Karpas-422 (cell line): ENCODE measurements at regions not wholly inside any gene's neighbourhood (a gene's known extent, or its start where the extent isn't known, plus 50 kb on each side); places are given as distances from the start of the nearest gene placed in this dataset.
"Not testable (repeated sequence)": the region's sequence is repeated elsewhere in the genome, so short reads cannot be mapped to it uniquely, and the experiment has no call there.

ENCODE experiments used
- DNase-seq: peaks from one replicate; pipeline ENCODE4 v3.0.0-alpha.2; 2015
- H2AFZ ChIP-seq: fragments of 200-600 bp; sonication (generic); 2 replicates; pipeline ENCODE4 v1.6.1; 2014; ENCODE audit warnings: antibody characterized with exemption, low read length, mixed read lengths
- H3K27ac ChIP-seq: fragments of 200-600 bp; sonication (generic); 2 replicates; pipeline ENCODE4 v1.5.1; 2014; ENCODE audit warnings: mild to moderate bottlenecking, low read length, moderate library complexity
- H3K27me3 ChIP-seq: fragments of 200-600 bp; sonication (generic); 2 replicates; pipeline ENCODE4 v1.6.1; 2014; ENCODE audit warnings: low read length, mixed read lengths
- H3K36me3 ChIP-seq: fragments of 200-600 bp; sonication (generic); 2 replicates; pipeline ENCODE4 v1.6.1; 2014; ENCODE audit warnings: low read length, mixed read lengths; ENCODE audit not compliant: insufficient read depth
- H3K4me1 ChIP-seq: fragments of 200-600 bp; sonication (generic); 2 replicates; pipeline ENCODE4 v1.6.1; 2014; ENCODE audit warnings: mild to moderate bottlenecking, low read length, mixed read lengths
- H3K4me2 ChIP-seq: fragments of 200-600 bp; sonication (generic); 2 replicates; pipeline ENCODE4 v1.6.1; 2014; ENCODE audit warnings: low read length, low read depth, mild to moderate bottlenecking; ENCODE audit not compliant: poor library complexity, severe bottlenecking
- H3K4me3 ChIP-seq: fragments of 200-600 bp; sonication (generic); 2 replicates; pipeline ENCODE4 v1.5.1; 2014; ENCODE audit warnings: mild to moderate bottlenecking, antibody characterized with exemption, low read length, mixed read lengths
- H3K79me2 ChIP-seq: fragments of 200-600 bp; sonication (generic); 2 replicates; pipeline ENCODE4 v1.6.1; 2014; ENCODE audit warnings: mild to moderate bottlenecking, low read length, mixed read lengths
- H3K9ac ChIP-seq: fragments of 200-600 bp; sonication (generic); 2 replicates; pipeline ENCODE4 v1.6.0; 2014; ENCODE audit warnings: low read length
- H3K9me2 ChIP-seq: fragments of 200-600 bp; sonication (generic), shearing (Covaris generic); replicated peaks from 2 replicates; pipeline ENCODE4 v1.6.0; 2014; ENCODE audit warnings: mild to moderate bottlenecking, low read length, moderate library complexity; ENCODE audit not compliant: insufficient read depth
- H3K9me3 ChIP-seq: fragments of 300-700, 200-600 bp; sonication (generic); 2 replicates; pipeline ENCODE4 v1.6.1; 2014; ENCODE audit warnings: low read length, mixed read lengths
- H4K20me1 ChIP-seq: fragments of 200-600 bp; sonication (generic); 2 replicates; pipeline ENCODE4 v1.6.1; 2014; ENCODE audit warnings: mild to moderate bottlenecking, antibody characterized with exemption, low read length, low read depth; ENCODE audit not compliant: insufficient read depth

- no peaks in the 10 kb centered on the region for H3K27me3 ChIP-seq
- H3K4me1 ChIP-seq: no peaks in the 10 kb centered on the region
- H3K27ac ChIP-seq: no peak overlapping the region
- no peaks in the 10 kb centered on the region for H3K9me3 ChIP-seq
- no peak overlapping the region for H2AFZ ChIP-seq
- no peaks in the 10 kb centered on the region for H3K9me2 ChIP-seq
- H3K79me2 ChIP-seq: no peaks in the 10 kb centered on the region
- H3K4me3 ChIP-seq: no peak overlapping the region
- DNase-seq: no peak
- no peaks in the 10 kb centered on the region for H3K36me3 ChIP-seq
- no peaks in the 10 kb centered on the region for H4K20me1 ChIP-seq
- no peak overlapping the region for H3K9ac ChIP-seq
- no peak overlapping the region for H3K4me2 ChIP-seq
These were observed 182.7 kb upstream of the NR4A3 start for GRCh38 chr9:99638971-99639370.

- DNase-seq: no peak
- H3K4me1 ChIP-seq: no peaks in the 10 kb centered on the region
- H3K4me2 ChIP-seq: no peak overlapping the region
- no peaks in the 10 kb centered on the region for H4K20me1 ChIP-seq
- no peaks in the 10 kb centered on the region for H3K79me2 ChIP-seq
- H3K9me2 ChIP-seq: no peaks in the 10 kb centered on the region
- no peak overlapping the region for H3K4me3 ChIP-seq
- no peak overlapping the region for H3K27ac ChIP-seq
- H2AFZ ChIP-seq: no peak overlapping the region
- no peaks in the 10 kb centered on the region for H3K27me3 ChIP-seq
- H3K36me3 ChIP-seq: no peaks in the 10 kb centered on the region
- no peaks in the 10 kb centered on the region for H3K9me3 ChIP-seq
- H3K9ac ChIP-seq: no peak overlapping the region
These were observed 174.1 kb upstream of the NR4A3 start for GRCh38 chr9:99647604-99648003.

- no peak overlapping the region for H3K4me3 ChIP-seq
- no peaks in the 10 kb centered on the region for H3K79me2 ChIP-seq
- no peaks in the 10 kb centered on the region for H3K4me1 ChIP-seq
- no peak overlapping the region for H3K9ac ChIP-seq
- H3K27me3 ChIP-seq: no peaks in the 10 kb centered on the region
- no peaks in the 10 kb centered on the region for H3K36me3 ChIP-seq
- H3K27ac ChIP-seq: no peak overlapping the region
- no peak overlapping the region for H2AFZ ChIP-seq
- no peaks in the 10 kb centered on the region for H3K9me3 ChIP-seq
- no peaks in the 10 kb centered on the region for H4K20me1 ChIP-seq
- no peak for DNase-seq
- H3K9me2 ChIP-seq: no peaks in the 10 kb centered on the region
- H3K4me2 ChIP-seq: no peak overlapping the region
These were observed 171.4 kb upstream of the NR4A3 start for GRCh38 chr9:99650187-99650874.

GRCh38 chr9:99660191-99660636 lies 161.5 kb upstream of the NR4A3 start:
- DNase-seq: peak; percentile 54
- Histone ChIP-seq H3K4me3 (no peak overlapping the region), H3K9me3 (no peaks in the 10 kb centered on the region), H3K27me3 (no peaks in the 10 kb centered on the region), H3K4me2 (peak overlapping the region; percentile 18), H2AFZ (no peak overlapping the region; the same call in 1 of the 2 replicates), H3K27ac (no peak overlapping the region), H3K9me2 (no peaks in the 10 kb centered on the region), H4K20me1 (no peaks in the 10 kb centered on the region), H3K79me2 (no peaks in the 10 kb centered on the region), H3K36me3 (no peaks in the 10 kb centered on the region), H3K9ac (no peak overlapping the region), H3K4me1 (peaks cover 11% of the 10 kb centered on the region)

- no peak overlapping the region for H3K9ac ChIP-seq
- no peaks in the 10 kb centered on the region for H3K36me3 ChIP-seq
- H3K4me3 ChIP-seq: no peak overlapping the region
- no peak overlapping the region for H3K27ac ChIP-seq
- H3K79me2 ChIP-seq: no peaks in the 10 kb centered on the region
- no peak overlapping the region for H2AFZ ChIP-seq
- H3K9me2 ChIP-seq: no peaks in the 10 kb centered on the region
- no peaks in the 10 kb centered on the region for H3K9me3 ChIP-seq
- no peak overlapping the region for H3K4me2 ChIP-seq
- no peaks in the 10 kb centered on the region for H3K27me3 ChIP-seq
- no peaks in the 10 kb centered on the region for H4K20me1 ChIP-seq
- H3K4me1 ChIP-seq: peaks cover 11% of the 10 kb centered on the region
- DNase-seq: no peak
These were observed 158.4 kb upstream of the NR4A3 start for GRCh38 chr9:99663297-99663696.

GRCh38 chr9:99663856-99664255 lies 157.8 kb upstream of the NR4A3 start:
- H3K27ac ChIP-seq: no peak overlapping the region
- H3K36me3 ChIP-seq: no peaks in the 10 kb centered on the region
- H3K4me3 ChIP-seq: no peak overlapping the region
- H3K9ac ChIP-seq: no peak overlapping the region
- no peak overlapping the region for H3K4me2 ChIP-seq
- H3K9me3 ChIP-seq: no peaks in the 10 kb centered on the region
- no peaks in the 10 kb centered on the region for H3K79me2 ChIP-seq
- H3K27me3 ChIP-seq: no peaks in the 10 kb centered on the region
- no peak overlapping the region for H2AFZ ChIP-seq
- H3K4me1 ChIP-seq: peaks cover 11% of the 10 kb centered on the region
- DNase-seq: no peak
- H3K9me2 ChIP-seq: no peaks in the 10 kb centered on the region
- no peaks in the 10 kb centered on the region for H4K20me1 ChIP-seq

- Histone ChIP-seq H3K79me2 (no peaks in the 10 kb centered on the region), H3K27ac (no peak overlapping the region), H3K9me2 (no peaks in the 10 kb centered on the region), H3K4me3 (no peak overlapping the region), H3K4me2 (no peak overlapping the region), H2AFZ (no peak overlapping the region), H4K20me1 (no peaks in the 10 kb centered on the region), H3K27me3 (no peaks in the 10 kb centered on the region), H3K9ac (no peak overlapping the region), H3K4me1 (no peaks in the 10 kb centered on the region), H3K9me3 (no peaks in the 10 kb centered on the region), H3K36me3 (no peaks in the 10 kb centered on the region)
- DNase-seq: no peak
These were observed 155.1 kb upstream of the NR4A3 start for GRCh38 chr9:99666571-99666970.

- H3K9ac ChIP-seq, H3K36me3 ChIP-seq, H3K9me3 ChIP-seq, H3K4me2 ChIP-seq, H3K27me3 ChIP-seq, H4K20me1 ChIP-seq, H3K27ac ChIP-seq, H3K4me3 ChIP-seq, H3K79me2 ChIP-seq, H2AFZ ChIP-seq, DNase-seq, H3K9me2 ChIP-seq, H3K4me1 ChIP-seq: not testable (repeated sequence)
These were observed 150.8 kb upstream of the NR4A3 start for GRCh38 chr9:99670886-99671285.
